Stomach (tissue), 8 donors: ENCODE measurements at regions not wholly inside any gene's neighbourhood (a gene's known extent, or its start where the extent isn't known, plus 50 kb on each side); places are given as distances from the start of the nearest gene placed in this dataset.
A peak's percentile ranks its signal among the peaks of the same experiment; 100 is the strongest.

Experiments used
- DNase-seq, 2 donors: peaks; one replicate each; pipeline versions ENCODE4 v3.0.0 to v3.0.0-alpha.2; 2013 to 2019
- H3K27ac ChIP-seq, 5 donors: fragments of 200-600 bp in 4 of 5; sonication (generic) in 4 of 5; one replicate each; pipeline ENCODE4 v1.5.1; 2013 to 2019; ENCODE audit warnings: mild to moderate bottlenecking in 1 of 5, moderate library complexity in 1 of 5
- H3K27me3 ChIP-seq, 3 donors: fragments of 200-600 bp; sonication (generic); one replicate each; pipeline ENCODE4 v1.5.1; 2017 to 2019; ENCODE audit warnings: mixed run types in 1 of 3
- H3K36me3 ChIP-seq, 4 donors: fragments of 200-600 bp; sonication (generic); 1 replicate in 3 of 4; 2 replicates in 1 of 4; pipeline ENCODE4 v1.5.1; 2016 to 2019
- H3K4me1 ChIP-seq, 4 donors: fragments of 200-600 bp; sonication (generic); one replicate each; pipeline ENCODE4 v1.5.1; 2016 to 2019
- H3K4me3 ChIP-seq, 4 donors: fragments of 200-600 bp; sonication (generic) in 3 of 4; one replicate each; pipeline ENCODE4 v1.5.1; 2016 to 2019; ENCODE audit warnings: mild to moderate bottlenecking in 1 of 4
- H3K9me3 ChIP-seq, 4 donors: fragments of 200-600 bp; sonication (generic); one replicate each; pipeline ENCODE4 v1.5.1; 2016 to 2019
- CTCF ChIP-seq, 7 experiments: fragments of 450-650 bp in 4 of 7; fragments of 200-600 bp in 3 of 7; sonication (generic) in 3 of 7; IDR thresholded peaks; one replicate each; pipeline ENCODE4 v1.5.1; 2016 to 2019; ENCODE audit warnings: antibody characterized with exemption in 7 of 7, control low read depth in 2 of 7, mild to moderate bottlenecking in 1 of 7
- EP300 ChIP-seq: sonication (generic); formaldehyde crosslinking; IDR thresholded peaks from one replicate; pipeline ENCODE4 v1.6.1; 2017; ENCODE audit warnings: antibody characterized with exemption
- POLR2A ChIP-seq, 4 donors: fragments of 450-650 bp; IDR thresholded peaks; one replicate each; pipeline ENCODE4 v1.6.1; 2016; ENCODE audit warnings: antibody characterized with exemption in 4 of 4, control low read depth in 2 of 4, mild to moderate bottlenecking in 1 of 4, moderate library complexity in 1 of 4
- POLR2AphosphoS5 ChIP-seq, 3 donors: sonication (generic); formaldehyde crosslinking; IDR thresholded peaks; one replicate each; pipeline ENCODE4 v1.6.1; 2016; ENCODE audit warnings: antibody characterized with exemption in 3 of 3
- WGBS, 5 donors: extraction: QIAGEN DNeasy Blood & Tissue Kit in 3 of 5; methylation state at CpG; one replicate each; pipeline versions ENCODE4 v1.1.5 to v1.1.7; 2013 to 2018; 5-methylcytosine and 5-hydroxymethylcytosine counted together
- intact Hi-C: fragments of 100-400 bp; cut with DNase I; formaldehyde crosslinking; loops from one replicate; pipeline ENCODE4 v1.15.1; 2023; ENCODE audit warnings: low total_unique reads
- donor health status: healthy with polysubstance abuse.
- donor health status: Bipolar disorder and iron deficiency.
- donor health status: healthy.

GRCh38 chr11:120019191-120019590 is 118.7 kb downstream of the TRIM29 start:
- no peaks in the 10 kb centered on the region for H3K4me1 ChIP-seq
- peaks cover 0 to 56% (median 0%) of the 10 kb centered on the region in 3 donors for H3K27me3 ChIP-seq
- H3K36me3 ChIP-seq, result no peaks in the 10 kb centered on the region
- H3K4me3 ChIP-seq, result no peak overlapping the region
- H3K9me3 ChIP-seq, result no peaks in the 10 kb centered on the region
- intact Hi-C loops, result loop anchor here (10.0 kb wide), 1 partner anchor 354 kb away; no protein-coding TSS in a partner anchor
- 85 to 92% (median 89%) methylated on average over 4 to 5 of the region's 5 CpGs for WGBS, 5 donors
- TF ChIP-seq POLR2AphosphoS5 (IDR thresholded peaks at IDR 0.05) (no peak), EP300 (no peak), POLR2A (IDR thresholded peaks at IDR 0.05) (no peak), CTCF (IDR thresholded peaks at IDR 0.05) (no peak)
- no peak overlapping the region for H3K27ac ChIP-seq
- no peak for DNase-seq

DNA sequence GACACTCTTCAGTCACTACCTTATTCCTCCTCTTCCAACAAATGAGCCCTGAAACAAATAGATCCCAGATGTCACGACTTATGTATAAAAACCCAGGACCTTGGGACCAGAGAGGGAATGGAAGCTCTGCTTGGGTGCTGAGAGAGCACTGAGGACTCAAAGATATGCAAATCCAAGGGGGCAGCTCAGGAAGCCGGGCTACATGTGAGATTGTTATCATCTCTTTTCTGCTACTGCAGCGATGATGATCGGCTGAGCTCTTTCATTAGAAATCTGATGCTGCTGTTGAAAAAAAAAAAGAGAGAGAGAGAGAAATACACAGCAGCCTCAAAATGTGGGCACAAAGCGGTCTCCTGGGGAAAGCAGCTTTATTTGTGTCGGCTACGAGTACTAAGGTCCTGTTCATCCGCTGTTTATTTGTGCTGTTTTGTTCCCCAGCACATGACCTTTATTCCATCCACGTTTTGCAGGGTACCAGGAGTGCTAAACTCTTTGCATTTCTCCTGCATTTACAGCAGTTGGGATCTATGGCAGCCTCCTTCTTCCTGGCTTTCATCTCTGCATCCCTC is 120.2 kb downstream of the TRIM29 start:
- H3K27ac ChIP-seq, result no peak overlapping the region
- H3K9me3 ChIP-seq, result no peaks in the 10 kb centered on the region
- no peak overlapping the region for H3K4me3 ChIP-seq
- H3K4me1 ChIP-seq, result peaks cover 0 to 5% (median 1%) of the 10 kb centered on the region in 4 donors
- 22 to 36% (median 29%) methylated on average over 9 of the region's 9 CpGs for WGBS, 5 donors
- no peaks in the 10 kb centered on the region for H3K36me3 ChIP-seq
- TF ChIP-seq POLR2AphosphoS5 (IDR thresholded peaks at IDR 0.05), result no peak
- no peak for TF ChIP-seq POLR2A (IDR thresholded peaks at IDR 0.05)
- TF ChIP-seq EP300, result no peak
- TF ChIP-seq CTCF (IDR thresholded peaks at IDR 0.05), result no peak
- no peak for DNase-seq
- intact Hi-C loops, result loop anchor here (10.0 kb wide), 1 partner anchor 353 kb away; no protein-coding TSS in a partner anchor
- peaks cover 0 to 59% (median 8%) of the 10 kb centered on the region in 3 donors for H3K27me3 ChIP-seq

- intact Hi-C loops, result loop anchor here (10.0 kb wide), 1 partner anchor 349 kb away; no protein-coding TSS in a partner anchor
- DNase-seq, result peak; percentile 73 to 85
- Histone ChIP-seq H3K27ac (no peak overlapping the region), H3K4me1 (peaks cover 0 to 5% (median 1%) of the 10 kb centered on the region in 4 donors), H3K36me3 (no peaks in the 10 kb centered on the region), H3K9me3 (no peaks in the 10 kb centered on the region), H3K27me3 (peaks cover 0 to 84% (median 8%) of the 10 kb centered on the region in 3 donors), H3K4me3 (no peak overlapping the region)
- 32 to 47% (median 43%) methylated on average over 19 to 28 of the region's 28 CpGs for WGBS, 5 donors
- TF ChIP-seq POLR2AphosphoS5 (IDR thresholded peaks at IDR 0.05) (no peak), CTCF (IDR thresholded peaks at IDR 0.05) (peak in 5 of 7 experiments; percentile 64 to 84 (median 75))
These were observed 124.3 kb downstream of the TRIM29 start for GRCh38 chr11:120013325-120014250.

- DNase-seq, result no peak
- no peak overlapping the region for H3K27ac ChIP-seq
- peaks cover 0 to 5% (median 1%) of the 10 kb centered on the region in 4 donors for H3K4me1 ChIP-seq
- no peak overlapping the region for H3K4me3 ChIP-seq
- 61 to 79% (median 73%) methylated on average over 7 of the region's 7 CpGs for WGBS, 5 donors
- peaks cover 0 to 72% (median 8%) of the 10 kb centered on the region in 3 donors for H3K27me3 ChIP-seq
- TF ChIP-seq EP300 (no peak), POLR2AphosphoS5 (IDR thresholded peaks at IDR 0.05) (no peak), CTCF (IDR thresholded peaks at IDR 0.05) (no peak), POLR2A (IDR thresholded peaks at IDR 0.05) (no peak)
- intact Hi-C loops, result loop anchor here (10.0 kb wide), 1 partner anchor 347 kb away; no protein-coding TSS in a partner anchor
- H3K9me3 ChIP-seq, result no peaks in the 10 kb centered on the region
- H3K36me3 ChIP-seq, result no peaks in the 10 kb centered on the region
These were observed 125.7 kb downstream of the TRIM29 start for GRCh38 chr11:120012245-120012644.
